Hypothalamus (tissue), 51 donors: ENCODE measurements at regions not wholly inside any gene's neighbourhood (a gene's known extent, or its start where the extent isn't known, plus 50 kb on each side); places are given as distances from the start of the nearest gene placed in this dataset.
"Not testable (repeated sequence)": the region's sequence is repeated elsewhere in the genome, so short reads cannot be mapped to it uniquely, and the experiment has no call there.

Source experiments
- DNase-seq, 51 donors: peaks; one replicate each; lab custom pipeline; 2025; lab: John Stamatoyannopoulos, UW

- no peak for DNase-seq
Measured at GRCh38 chr15:47013446-47013845, 703.9 kb upstream of the SEMA6D start.

GRCh38 chr15:47027322-47027946 is 689.9 kb upstream of the SEMA6D start:
- no peak for DNase-seq

- no peak for DNase-seq
Measured at GRCh38 chr15:47035475-47036406, 681.6 kb upstream of the SEMA6D start.

GRCh38 chr15:47037003-47037402 is 680.3 kb upstream of the SEMA6D start:
- DNase-seq, result no peak

- no peak for DNase-seq
Measured at GRCh38 chr15:47039225-47039624, 678.1 kb upstream of the SEMA6D start.

- DNase-seq, result no peak
Measured at GRCh38 chr15:47041301-47041700, 676.0 kb upstream of the SEMA6D start.

- DNase-seq, result not testable (repeated sequence)
Measured at GRCh38 chr15:47047981-47048380, 669.3 kb upstream of the SEMA6D start.

GRCh38 chr15:47066392-47066791 is 650.9 kb upstream of the SEMA6D start:
- DNase-seq, result no peak

GRCh38 chr15:47077846-47078245 is 639.5 kb upstream of the SEMA6D start:
- not testable (repeated sequence) for DNase-seq

GRCh38 chr15:47095833-47096232 is 621.5 kb upstream of the SEMA6D start:
- DNase-seq, result no peak

GRCh38 chr15:47098526-47098925 is 618.8 kb upstream of the SEMA6D start:
- not testable (repeated sequence) for DNase-seq

GRCh38 chr15:47099801-47100200 is 617.5 kb upstream of the SEMA6D start:
- DNase-seq, result not testable (repeated sequence)

GRCh38 chr15:47108800-47109199 is 608.5 kb upstream of the SEMA6D start:
- not testable (repeated sequence) for DNase-seq

GRCh38 chr15:47116698-47117097 is 600.6 kb upstream of the SEMA6D start:
- DNase-seq, result no peak

- no peak for DNase-seq
Measured at GRCh38 chr15:47119349-47119748, 598.0 kb upstream of the SEMA6D start.

GRCh38 chr15:47124430-47125102 is 592.7 kb upstream of the SEMA6D start:
- DNase-seq, result no peak

GRCh38 chr15:47129033-47129432 is 588.3 kb upstream of the SEMA6D start:
- DNase-seq, result no peak

- not testable (repeated sequence) for DNase-seq
Measured at GRCh38 chr15:47131450-47131849, 585.9 kb upstream of the SEMA6D start.

- no peak for DNase-seq
Measured at GRCh38 chr15:47135267-47135666, 582.0 kb upstream of the SEMA6D start.

GRCh38 chr15:47136236-47136635 is 581.1 kb upstream of the SEMA6D start:
- no peak for DNase-seq

- no peak for DNase-seq
Measured at GRCh38 chr15:47139965-47140364, 577.3 kb upstream of the SEMA6D start.
